KMS-11 (cell line): ENCODE measurements at regions not wholly inside any gene's neighbourhood (a gene's known extent, or its start where the extent isn't known, plus 50 kb on each side); places are given as distances from the start of the nearest gene placed in this dataset.

Source experiments
- H2AFZ ChIP-seq: fragments of 200-600 bp; sonication (generic); 2 replicates; pipeline ENCODE4 v1.6.1; 2016; ENCODE audit warnings: antibody characterized with exemption, mixed run types, low read depth
- H3K27ac ChIP-seq: fragments of 200-600 bp; sonication (generic); 2 replicates; pipeline ENCODE4 v1.6.1; 2016; ENCODE audit warnings: mild to moderate bottlenecking, mixed run types
- H3K27me3 ChIP-seq: fragments of 200-600 bp; sonication (generic); 2 replicates; pipeline ENCODE4 v1.6.1; 2017; ENCODE audit warnings: mild to moderate bottlenecking, low read depth, mixed run types, moderate library complexity; ENCODE audit not compliant: insufficient read depth
- H3K36me3 ChIP-seq: fragments of 200-600 bp; sonication (generic); 2 replicates; pipeline ENCODE4 v1.6.1; 2017; ENCODE audit warnings: mild to moderate bottlenecking, mixed run types; ENCODE audit not compliant: insufficient read depth
- H3K4me1 ChIP-seq: fragments of 200-600 bp; sonication (generic); 2 replicates; pipeline ENCODE4 v1.6.1; 2016; ENCODE audit warnings: mild to moderate bottlenecking, low read depth, mixed run types; ENCODE audit not compliant: poor library complexity, severe bottlenecking
- H3K4me2 ChIP-seq: fragments of 200-600 bp; sonication (generic); 2 replicates; pipeline ENCODE4 v1.7.0; 2016; ENCODE audit warnings: mild to moderate bottlenecking, mixed run types
- H3K4me3 ChIP-seq: fragments of 200-600 bp; sonication (generic); IDR thresholded peaks from 2 replicates; pipeline ENCODE4 v1.6.1; 2017; ENCODE audit warnings: low read depth, low read length, mixed read lengths; ENCODE audit not compliant: insufficient read depth
- H3K79me2 ChIP-seq: fragments of 200-600 bp; sonication (generic); 2 replicates; pipeline ENCODE4 v1.6.1; 2016; ENCODE audit warnings: low read depth, mixed run types; ENCODE audit not compliant: insufficient read depth
- H3K9ac ChIP-seq: fragments of 200-600 bp; sonication (generic); 2 replicates; pipeline ENCODE4 v1.6.1; 2016; ENCODE audit warnings: mild to moderate bottlenecking, mixed run types
- H4K20me1 ChIP-seq: fragments of 200-600 bp; sonication (generic); 2 replicates; pipeline ENCODE4 v1.6.1; 2016; ENCODE audit warnings: mild to moderate bottlenecking, mixed run types; ENCODE audit not compliant: insufficient read depth
- TF ChIP-seq, protein P1 (sequence below): fragments of 200-600 bp; sonication (generic); conservative IDR thresholded peaks from 2 replicates; pipeline ENCODE4 v1.6.1; 2017; ENCODE audit warnings: low read depth, mild to moderate bottlenecking, antibody characterized with exemption, low read length, moderate library complexity, mixed read lengths

DNA sequence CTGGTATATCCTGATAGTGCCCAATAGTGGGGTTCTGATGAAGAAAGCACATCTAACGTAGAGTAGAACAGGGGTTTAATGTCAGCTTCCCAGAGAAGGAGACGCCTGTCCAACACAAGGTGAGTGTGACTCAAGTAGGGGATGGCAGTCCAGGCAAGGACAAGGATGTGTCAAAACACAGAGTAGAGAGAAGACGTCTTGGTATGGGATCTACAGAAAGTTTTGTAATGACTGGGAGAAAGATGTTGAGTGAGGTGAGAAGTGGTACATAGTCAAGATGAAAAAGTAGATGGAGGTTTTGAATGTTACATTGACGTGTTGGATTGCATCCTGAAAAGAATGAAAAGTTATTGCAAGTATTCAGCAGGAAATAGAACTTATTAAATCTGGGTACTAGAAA lies 124.4 kb downstream of the TMA16 start:
- Histone ChIP-seq H3K27me3 (no peaks in the 10 kb centered on the region), H3K27ac (no peak overlapping the region), H3K4me3 (no peak overlapping the region), H4K20me1 (no peaks in the 10 kb centered on the region), H3K79me2 (no peaks in the 10 kb centered on the region), H2AFZ (no peak overlapping the region), H3K36me3 (no peaks in the 10 kb centered on the region), H3K4me1 (no peaks in the 10 kb centered on the region), H3K9ac (no peak overlapping the region), H3K4me2 (no peak overlapping the region)
- TF ChIP-seq, protein P1, sequence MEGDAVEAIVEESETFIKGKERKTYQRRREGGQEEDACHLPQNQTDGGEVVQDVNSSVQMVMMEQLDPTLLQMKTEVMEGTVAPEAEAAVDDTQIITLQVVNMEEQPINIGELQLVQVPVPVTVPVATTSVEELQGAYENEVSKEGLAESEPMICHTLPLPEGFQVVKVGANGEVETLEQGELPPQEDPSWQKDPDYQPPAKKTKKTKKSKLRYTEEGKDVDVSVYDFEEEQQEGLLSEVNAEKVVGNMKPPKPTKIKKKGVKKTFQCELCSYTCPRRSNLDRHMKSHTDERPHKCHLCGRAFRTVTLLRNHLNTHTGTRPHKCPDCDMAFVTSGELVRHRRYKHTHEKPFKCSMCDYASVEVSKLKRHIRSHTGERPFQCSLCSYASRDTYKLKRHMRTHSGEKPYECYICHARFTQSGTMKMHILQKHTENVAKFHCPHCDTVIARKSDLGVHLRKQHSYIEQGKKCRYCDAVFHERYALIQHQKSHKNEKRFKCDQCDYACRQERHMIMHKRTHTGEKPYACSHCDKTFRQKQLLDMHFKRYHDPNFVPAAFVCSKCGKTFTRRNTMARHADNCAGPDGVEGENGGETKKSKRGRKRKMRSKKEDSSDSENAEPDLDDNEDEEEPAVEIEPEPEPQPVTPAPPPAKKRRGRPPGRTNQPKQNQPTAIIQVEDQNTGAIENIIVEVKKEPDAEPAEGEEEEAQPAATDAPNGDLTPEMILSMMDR = no peak

DNA sequence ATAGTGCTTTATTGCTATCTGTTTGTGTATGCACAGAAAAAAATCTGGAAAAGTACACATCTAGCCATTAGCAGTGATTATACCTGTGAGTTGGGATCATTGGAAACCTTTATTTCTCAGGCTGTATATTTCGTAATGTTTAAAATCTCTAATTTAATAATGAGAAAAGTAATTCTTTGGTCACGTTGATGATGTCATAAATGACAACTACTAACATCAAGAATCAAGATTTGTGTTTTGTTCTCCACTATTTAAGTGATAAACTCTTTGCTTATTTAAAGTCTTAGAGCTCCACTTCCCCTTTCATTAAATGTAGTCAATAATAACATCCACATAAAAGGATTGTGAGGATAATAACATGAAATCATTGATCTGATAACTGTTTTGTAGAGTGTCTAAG lies 126.2 kb downstream of the TMA16 start:
- Histone ChIP-seq H3K36me3 (no peaks in the 10 kb centered on the region), H3K9ac (no peak overlapping the region), H3K79me2 (no peaks in the 10 kb centered on the region), H3K27ac (no peak overlapping the region), H3K4me2 (no peak overlapping the region), H3K27me3 (no peaks in the 10 kb centered on the region), H4K20me1 (no peaks in the 10 kb centered on the region), H3K4me1 (no peaks in the 10 kb centered on the region), H2AFZ (no peak overlapping the region), H3K4me3 (no peak overlapping the region)
- TF ChIP-seq, protein P1 = no peak

DNA sequence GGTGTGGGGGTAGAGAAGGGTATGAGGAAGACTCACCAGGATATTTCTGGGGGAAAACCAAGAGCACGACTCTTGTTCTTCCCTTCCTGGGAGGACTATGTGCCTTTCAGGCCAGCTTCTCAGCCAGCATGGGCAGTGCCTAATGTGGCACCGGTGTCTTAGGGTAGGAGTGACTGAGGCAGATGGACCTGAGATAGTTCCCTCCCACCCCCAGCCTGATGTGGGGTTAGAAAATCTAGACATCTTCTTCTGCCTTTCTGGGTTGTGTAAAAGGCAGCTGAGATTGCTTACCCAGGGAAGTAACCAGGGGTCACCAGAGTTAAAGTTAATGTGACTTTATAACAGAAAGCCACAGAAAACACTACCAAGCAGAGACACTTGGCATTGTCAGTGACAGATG lies 127.3 kb downstream of the TMA16 start:
- no peaks in the 10 kb centered on the region for H4K20me1 ChIP-seq
- no peak overlapping the region for H3K4me2 ChIP-seq
- H3K27ac ChIP-seq = no peak overlapping the region
- TF ChIP-seq, protein P1 = no peak
- H3K27me3 ChIP-seq = no peaks in the 10 kb centered on the region
- no peaks in the 10 kb centered on the region for H3K4me1 ChIP-seq
- no peaks in the 10 kb centered on the region for H3K79me2 ChIP-seq
- no peaks in the 10 kb centered on the region for H3K36me3 ChIP-seq
- H3K4me3 ChIP-seq = no peak overlapping the region
- no peak overlapping the region for H3K9ac ChIP-seq
- no peak overlapping the region for H2AFZ ChIP-seq

DNA sequence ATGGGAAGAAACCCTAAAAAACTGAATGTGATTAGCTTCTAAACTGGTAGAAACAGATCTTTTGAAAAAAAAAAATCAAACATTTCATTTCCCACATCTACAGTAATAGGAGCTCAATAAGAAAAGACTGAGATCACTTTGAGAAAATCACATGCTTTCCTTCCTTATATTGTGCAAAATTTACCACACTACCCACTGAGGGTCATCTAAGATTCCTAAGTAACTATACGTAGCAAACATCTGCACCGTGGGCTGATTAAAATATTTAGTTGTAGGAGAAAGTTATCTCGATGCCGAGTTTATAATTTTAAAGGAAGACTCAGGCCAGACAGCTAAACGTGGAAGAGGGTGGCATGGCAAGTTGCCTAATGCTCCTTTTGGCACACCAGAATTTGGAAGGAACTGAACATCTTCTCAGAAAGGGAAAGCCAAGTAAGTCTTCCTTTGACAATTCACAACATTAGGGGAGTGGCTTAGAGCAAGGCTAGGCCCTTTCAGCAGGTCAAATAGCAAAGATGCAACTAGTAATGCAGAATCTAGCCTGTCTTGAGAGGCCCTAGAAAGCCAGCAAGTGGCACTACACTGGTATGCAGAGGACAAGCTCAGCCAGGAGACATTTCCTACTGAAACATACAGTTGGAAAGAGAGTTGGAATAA lies 128.0 kb downstream of the TMA16 start:
- Histone ChIP-seq H3K27me3 (no peaks in the 10 kb centered on the region), H3K27ac (no peak overlapping the region), H3K36me3 (no peaks in the 10 kb centered on the region; the same call in 1 of the 2 replicates), H3K4me1 (no peaks in the 10 kb centered on the region), H2AFZ (no peak overlapping the region), H4K20me1 (no peaks in the 10 kb centered on the region), H3K4me3 (no peak overlapping the region), H3K4me2 (no peak overlapping the region), H3K79me2 (no peaks in the 10 kb centered on the region), H3K9ac (no peak overlapping the region)
- TF ChIP-seq, protein P1 = no peak
